HG03460 (cell line): ENCODE measurements at regions not wholly inside any gene's neighbourhood (a gene's known extent, or its start where the extent isn't known, plus 50 kb on each side); places are given as distances from the start of the nearest gene placed in this dataset.
"Not testable (repeated sequence)": the region's sequence is repeated elsewhere in the genome, so short reads cannot be mapped to it uniquely, and the experiment has no call there.

ENCODE experiments used
- ATAC-seq: cut with Tn5 transposase; IDR thresholded peaks from one replicate; pipeline ENCODE4 v1.9.1; 2021; ENCODE audit not compliant: unreplicated experiment

- peak; percentile 76 for ATAC-seq
Observed at GRCh38 chr3:103440539-103441203, 1005.9 kb downstream of the ZPLD1 start.

GRCh38 chr3:103446953-103447629 lies 1012.3 kb downstream of the ZPLD1 start:
- no peak for ATAC-seq

GRCh38 chr3:103453152-103453551 lies 1018.3 kb downstream of the ZPLD1 start:
- no peak for ATAC-seq

- ATAC-seq: no peak
Observed at GRCh38 chr3:103459815-103460214, 1025.0 kb downstream of the ZPLD1 start.

- ATAC-seq: no peak
Observed at GRCh38 chr3:103470498-103470897, 1035.7 kb downstream of the ZPLD1 start.

GRCh38 chr3:103494011-103494410 lies 1059.2 kb downstream of the ZPLD1 start:
- no peak for ATAC-seq

GRCh38 chr3:103494512-103494911 lies 1059.7 kb downstream of the ZPLD1 start:
- no peak for ATAC-seq

- ATAC-seq: no peak
Observed at GRCh38 chr3:103495186-103495585, 1060.4 kb downstream of the ZPLD1 start.

GRCh38 chr3:103499132-103499900 lies 1064.5 kb downstream of the ZPLD1 start:
- ATAC-seq: no peak

- ATAC-seq: no peak
Observed at GRCh38 chr3:103499967-103500366, 1065.2 kb downstream of the ZPLD1 start.

GRCh38 chr3:103510760-103511159 lies 1075.9 kb downstream of the ZPLD1 start:
- no peak for ATAC-seq

- no peak for ATAC-seq
Observed at GRCh38 chr3:103511891-103512290, 1077.1 kb downstream of the ZPLD1 start.

- ATAC-seq: no peak
Observed at GRCh38 chr3:103512595-103512994, 1077.8 kb downstream of the ZPLD1 start.

- ATAC-seq: no peak
Observed at GRCh38 chr3:103513003-103513402, 1078.2 kb downstream of the ZPLD1 start.

- ATAC-seq: no peak
Observed at GRCh38 chr3:103515116-103515515, 1080.3 kb downstream of the ZPLD1 start.

GRCh38 chr3:103516950-103517349 lies 1082.1 kb downstream of the ZPLD1 start:
- ATAC-seq: no peak

GRCh38 chr3:103531327-103531726 lies 1096.5 kb downstream of the ZPLD1 start:
- not testable (repeated sequence) for ATAC-seq

- no peak for ATAC-seq
Observed at GRCh38 chr3:103532986-103533385, 1098.2 kb downstream of the ZPLD1 start.

GRCh38 chr3:103554451-103554850 lies 1119.6 kb downstream of the ZPLD1 start:
- ATAC-seq: no peak

- ATAC-seq: not testable (repeated sequence)
Observed at GRCh38 chr3:103564116-103564515, 1129.3 kb downstream of the ZPLD1 start.

GRCh38 chr3:103585809-103586208 lies 1151.0 kb downstream of the ZPLD1 start:
- ATAC-seq: no peak

- ATAC-seq: no peak
Observed at GRCh38 chr3:103589770-103590169, 1155.0 kb downstream of the ZPLD1 start.
